ENCODE measurements at regions not wholly inside any gene's neighbourhood (a gene's known extent, or its start where the extent isn't known, plus 50 kb on each side); places are given as distances from the start of the nearest gene placed in this dataset.

GRCh38 chr5:2465383-2465782 is 286.1 kb downstream of the IRX2 start:
- no peak overlapping the region for H3K4me3 ChIP-seq (ENCODE audit: control insufficient read depth in 1 of 7, extremely low read depth in 1 of 7, insufficient read depth in 4 of 7, low read depth in 2 of 7, low read length in 6 of 7)
- POLR2A ChIA-PET, result no interaction called here

GRCh38 chr5:2464141-2464540 is 287.3 kb downstream of the IRX2 start:
- ChIA-PET CTCF (no interaction called here), POLR2A (no interaction called here)
- no peaks in the 10 kb centered on the region for H3K36me3 ChIP-seq (ENCODE audit: control insufficient read depth in 4 of 4, insufficient read depth in 4 of 4, low read length in 3 of 4)
- H3K4me1 ChIP-seq (ENCODE audit: control extremely low read depth in 1 of 4, control insufficient read depth in 4 of 4, insufficient read depth in 4 of 4, low read length in 3 of 4), result no peaks in the 10 kb centered on the region
- DNase-seq, result no peak
- WGBS (ENCODE audit: insufficient coverage), result 93% methylated on average over 9 of the region's 9 CpGs
- no peaks in the 10 kb centered on the region for H3K27me3 ChIP-seq (replicated peaks in 2 of 5; ENCODE audit: control insufficient read depth in 4 of 5, insufficient read depth in 5 of 5, low read length in 4 of 5)
- no peaks in the 10 kb centered on the region for H3K9me3 ChIP-seq (ENCODE audit: control extremely low read depth in 1 of 5, control insufficient read depth in 4 of 5, insufficient read depth in 2 of 5, low read depth in 1 of 5, low read length in 4 of 5)
- H3K27ac ChIP-seq (ENCODE audit: insufficient read depth in 1 of 2, low read depth in 1 of 2, low read length in 2 of 2, poor library complexity in 1 of 2, severe bottlenecking in 2 of 2), result no peak overlapping the region
- H3K4me3 ChIP-seq (ENCODE audit: control insufficient read depth in 1 of 7, extremely low read depth in 1 of 7, insufficient read depth in 4 of 7, low read depth in 2 of 7, low read length in 6 of 7), result no peak overlapping the region

More at GRCh38 chr5:2465383-2465782, 286.1 kb downstream of the IRX2 start:
- Histone ChIP-seq H3K27ac (ENCODE audit: insufficient read depth in 1 of 2, low read depth in 1 of 2, low read length in 2 of 2, poor library complexity in 1 of 2, severe bottlenecking in 2 of 2) (no peak overlapping the region), H3K4me1 (ENCODE audit: control extremely low read depth in 1 of 4, control insufficient read depth in 4 of 4, insufficient read depth in 4 of 4, low read length in 3 of 4) (no peaks in the 10 kb centered on the region), H3K36me3 (ENCODE audit: control insufficient read depth in 4 of 4, insufficient read depth in 4 of 4, low read length in 3 of 4) (no peaks in the 10 kb centered on the region), H3K9me3 (ENCODE audit: control extremely low read depth in 1 of 5, control insufficient read depth in 4 of 5, insufficient read depth in 2 of 5, low read depth in 1 of 5, low read length in 4 of 5) (no peaks in the 10 kb centered on the region), H3K27me3 (replicated peaks in 2 of 5; ENCODE audit: control insufficient read depth in 4 of 5, insufficient read depth in 5 of 5, low read length in 4 of 5) (no peaks in the 10 kb centered on the region)
- CTCF ChIA-PET, result no interaction called here
- 72% methylated on average over 8 of the region's 10 CpGs for WGBS (ENCODE audit: insufficient coverage)
- DNase-seq, result no peak

- Histone ChIP-seq H3K4me1 (ENCODE audit: control extremely low read depth in 1 of 4, control insufficient read depth in 4 of 4, insufficient read depth in 4 of 4, low read length in 3 of 4) (no peaks in the 10 kb centered on the region), H3K27ac (ENCODE audit: insufficient read depth in 1 of 2, low read depth in 1 of 2, low read length in 2 of 2, poor library complexity in 1 of 2, severe bottlenecking in 2 of 2) (no peak overlapping the region), H3K27me3 (replicated peaks in 2 of 5; ENCODE audit: control insufficient read depth in 4 of 5, insufficient read depth in 5 of 5, low read length in 4 of 5) (no peaks in the 10 kb centered on the region), H3K4me3 (ENCODE audit: control insufficient read depth in 1 of 7, extremely low read depth in 1 of 7, insufficient read depth in 4 of 7, low read depth in 2 of 7, low read length in 6 of 7) (no peak overlapping the region), H3K36me3 (ENCODE audit: control insufficient read depth in 4 of 4, insufficient read depth in 4 of 4, low read length in 3 of 4) (no peaks in the 10 kb centered on the region), H3K9me3 (ENCODE audit: control extremely low read depth in 1 of 5, control insufficient read depth in 4 of 5, insufficient read depth in 2 of 5, low read depth in 1 of 5, low read length in 4 of 5) (no peaks in the 10 kb centered on the region)
- ChIA-PET POLR2A (no interaction called here), CTCF (no interaction called here)
- 80% methylated on average over 21 of the region's 23 CpGs for WGBS (ENCODE audit: insufficient coverage)
- no peak for DNase-seq
These were observed 289.5 kb downstream of the IRX2 start for GRCh38 chr5:2461701-2462691.

- Histone ChIP-seq H3K27me3 (replicated peaks in 2 of 5; ENCODE audit: control insufficient read depth in 4 of 5, insufficient read depth in 5 of 5, low read length in 4 of 5) (no peaks in the 10 kb centered on the region), H3K36me3 (ENCODE audit: control insufficient read depth in 4 of 4, insufficient read depth in 4 of 4, low read length in 3 of 4) (no peaks in the 10 kb centered on the region), H3K9me3 (ENCODE audit: control extremely low read depth in 1 of 5, control insufficient read depth in 4 of 5, insufficient read depth in 2 of 5, low read depth in 1 of 5, low read length in 4 of 5) (no peaks in the 10 kb centered on the region), H3K27ac (ENCODE audit: insufficient read depth in 1 of 2, low read depth in 1 of 2, low read length in 2 of 2, poor library complexity in 1 of 2, severe bottlenecking in 2 of 2) (no peak overlapping the region), H3K4me1 (ENCODE audit: control extremely low read depth in 1 of 4, control insufficient read depth in 4 of 4, insufficient read depth in 4 of 4, low read length in 3 of 4) (no peaks in the 10 kb centered on the region), H3K4me3 (ENCODE audit: control insufficient read depth in 1 of 7, extremely low read depth in 1 of 7, insufficient read depth in 4 of 7, low read depth in 2 of 7, low read length in 6 of 7) (no peak overlapping the region)
- WGBS (ENCODE audit: insufficient coverage), result 100% methylated on average over 3 of the region's 3 CpGs
- DNase-seq, result no peak
- ChIA-PET CTCF (no interaction called here), POLR2A (no interaction called here)
These were observed 291.4 kb downstream of the IRX2 start for GRCh38 chr5:2460098-2460497.

GRCh38 chr5:2459251-2459650 is 292.2 kb downstream of the IRX2 start:
- Histone ChIP-seq H3K27ac (ENCODE audit: insufficient read depth in 1 of 2, low read depth in 1 of 2, low read length in 2 of 2, poor library complexity in 1 of 2, severe bottlenecking in 2 of 2) (no peak overlapping the region), H3K4me3 (ENCODE audit: control insufficient read depth in 1 of 7, extremely low read depth in 1 of 7, insufficient read depth in 4 of 7, low read depth in 2 of 7, low read length in 6 of 7) (no peak overlapping the region), H3K27me3 (replicated peaks in 2 of 5; ENCODE audit: control insufficient read depth in 4 of 5, insufficient read depth in 5 of 5, low read length in 4 of 5) (no peaks in the 10 kb centered on the region), H3K4me1 (ENCODE audit: control extremely low read depth in 1 of 4, control insufficient read depth in 4 of 4, insufficient read depth in 4 of 4, low read length in 3 of 4) (no peaks in the 10 kb centered on the region), H3K9me3 (ENCODE audit: control extremely low read depth in 1 of 5, control insufficient read depth in 4 of 5, insufficient read depth in 2 of 5, low read depth in 1 of 5, low read length in 4 of 5) (no peaks in the 10 kb centered on the region), H3K36me3 (ENCODE audit: control insufficient read depth in 4 of 4, insufficient read depth in 4 of 4, low read length in 3 of 4) (no peaks in the 10 kb centered on the region)
- POLR2A ChIA-PET, result no interaction called here
- 50% methylated on average over 2 of the region's 2 CpGs for WGBS (ENCODE audit: insufficient coverage)
- CTCF ChIA-PET, result no interaction called here
- DNase-seq, result no peak

GRCh38 chr5:2455878-2456277 is 295.6 kb downstream of the IRX2 start:
- Histone ChIP-seq H3K27ac (ENCODE audit: insufficient read depth in 1 of 2, low read depth in 1 of 2, low read length in 2 of 2, poor library complexity in 1 of 2, severe bottlenecking in 2 of 2) (no peak overlapping the region), H3K9me3 (ENCODE audit: control extremely low read depth in 1 of 5, control insufficient read depth in 4 of 5, insufficient read depth in 2 of 5, low read depth in 1 of 5, low read length in 4 of 5) (no peaks in the 10 kb centered on the region), H3K36me3 (ENCODE audit: control insufficient read depth in 4 of 4, insufficient read depth in 4 of 4, low read length in 3 of 4) (no peaks in the 10 kb centered on the region), H3K4me3 (ENCODE audit: control insufficient read depth in 1 of 7, extremely low read depth in 1 of 7, insufficient read depth in 4 of 7, low read depth in 2 of 7, low read length in 6 of 7) (no peak overlapping the region), H3K4me1 (ENCODE audit: control extremely low read depth in 1 of 4, control insufficient read depth in 4 of 4, insufficient read depth in 4 of 4, low read length in 3 of 4) (no peaks in the 10 kb centered on the region), H3K27me3 (replicated peaks in 2 of 5; ENCODE audit: control insufficient read depth in 4 of 5, insufficient read depth in 5 of 5, low read length in 4 of 5) (no peaks in the 10 kb centered on the region)
- ChIA-PET POLR2A (no interaction called here), CTCF (no interaction called here)
- WGBS (ENCODE audit: insufficient coverage), result 80% methylated on average over 1 of the region's 3 CpGs
- no peak for DNase-seq

- H3K9me3 ChIP-seq (ENCODE audit: control extremely low read depth in 1 of 5, control insufficient read depth in 4 of 5, insufficient read depth in 2 of 5, low read depth in 1 of 5, low read length in 4 of 5), result no peaks in the 10 kb centered on the region
- H3K4me3 ChIP-seq (ENCODE audit: control insufficient read depth in 1 of 7, extremely low read depth in 1 of 7, insufficient read depth in 4 of 7, low read depth in 2 of 7, low read length in 6 of 7), result no peak overlapping the region
- no peak for DNase-seq
- 92% methylated on average over 5 of the region's 5 CpGs for WGBS (ENCODE audit: insufficient coverage)
- CTCF ChIA-PET, result no interaction called here
- no peaks in the 10 kb centered on the region for H3K4me1 ChIP-seq (ENCODE audit: control extremely low read depth in 1 of 4, control insufficient read depth in 4 of 4, insufficient read depth in 4 of 4, low read length in 3 of 4)
- no peak overlapping the region for H3K27ac ChIP-seq (ENCODE audit: insufficient read depth in 1 of 2, low read depth in 1 of 2, low read length in 2 of 2, poor library complexity in 1 of 2, severe bottlenecking in 2 of 2)
- no peaks in the 10 kb centered on the region for H3K27me3 ChIP-seq (replicated peaks in 2 of 5; ENCODE audit: control insufficient read depth in 4 of 5, insufficient read depth in 5 of 5, low read length in 4 of 5)
- POLR2A ChIA-PET, result no interaction called here
- H3K36me3 ChIP-seq (ENCODE audit: control insufficient read depth in 4 of 4, insufficient read depth in 4 of 4, low read length in 3 of 4), result no peaks in the 10 kb centered on the region
These were observed 296.6 kb downstream of the IRX2 start for GRCh38 chr5:2454876-2455275.
